PC-3 (cell line): ENCODE measurements at regions not wholly inside any gene's neighbourhood (a gene's known extent, or its start where the extent isn't known, plus 50 kb on each side); places are given as distances from the start of the nearest gene placed in this dataset.

Experiments
- ATAC-seq: fragments of 200-7000 bp; cut with Tn5 transposase; 2 replicates; pipeline ENCODE4 v1.9.1; 2020; ENCODE audit warnings: mild to moderate bottlenecking, moderate library complexity
- BruUV-seq: library from RNA; stranded (reverse); fragments of 400-500 nt; replicated peaks from 2 replicates; lab custom pipeline; 2021; lab: Mats Ljungman, UMichigan
- CTCF ChIA-PET: fragments of 300-600 bp; sonication (Branson Sonifier 250); formaldehyde crosslinking; loops from one replicate; lab custom pipeline; 2022; ENCODE audit warnings: antibody characterized with exemption; lab: Charles Lee
- POLR2A ChIA-PET: fragments of 300-600 bp; sonication (Branson Sonifier 250); formaldehyde crosslinking; loops from one replicate; lab custom pipeline; 2022; ENCODE audit warnings: antibody characterized with exemption; ENCODE audit not compliant: unreplicated experiment; lab: Charles Lee
- DNase-seq: peaks from one replicate; pipeline ENCODE4 v3.0.0-alpha.2; 2015
- H2AFZ ChIP-seq: fragments of 300-600 bp; sonication (generic); 2 replicates; pipeline ENCODE4 v1.6.0; 2016; ENCODE audit warnings: antibody characterized with exemption, low read length
- H3F3A ChIP-seq: fragments of 300-600 bp; sonication (generic); one replicate; pipeline ENCODE4 v1.6.0; 2017; ENCODE audit warnings: antibody characterized with exemption, low read length, control low read depth, mild to moderate bottlenecking; ENCODE audit not compliant: unreplicated experiment
- H3K27ac ChIP-seq: fragments of 300-600 bp; sonication (generic); 2 replicates; pipeline ENCODE4 v1.5.1; 2016; ENCODE audit warnings: mild to moderate bottlenecking, low read length
- H3K27me3 ChIP-seq: fragments of 300-600 bp; sonication (generic); 2 replicates; pipeline ENCODE4 v1.6.1; 2016; ENCODE audit warnings: low read length, mixed read lengths
- H3K36me3 ChIP-seq: fragments of 300-600 bp; sonication (generic); 2 replicates; pipeline ENCODE4 v1.6.1; 2016; ENCODE audit warnings: low read depth, mixed run types, low read length, mixed read lengths
- H3K4me1 ChIP-seq: fragments of 300-600 bp; sonication (generic); 2 replicates; pipeline ENCODE4 v1.5.1; 2016; ENCODE audit warnings: low read length; ENCODE audit not compliant: insufficient read depth
- H3K4me2 ChIP-seq: fragments of 300-600 bp; sonication (generic); 2 replicates; pipeline ENCODE4 v1.6.0; 2016; ENCODE audit warnings: low read length
- H3K4me3 ChIP-seq: fragments of 300-600 bp; sonication (generic); 2 replicates; pipeline ENCODE4 v1.5.1; 2016; ENCODE audit warnings: mild to moderate bottlenecking, low read length, mixed read lengths
- H3K79me2 ChIP-seq: fragments of 300-600 bp; sonication (generic); 2 replicates; pipeline ENCODE4 v1.6.1; 2017; ENCODE audit warnings: low read length, mixed read lengths
- H3K9ac ChIP-seq: fragments of 300-600 bp; sonication (generic); 2 replicates; pipeline ENCODE4 v1.6.0; 2016; ENCODE audit warnings: mild to moderate bottlenecking, low read length
- H3K9me2 ChIP-seq: fragments of 300-600 bp; sonication (generic); replicated peaks from 2 replicates; pipeline ENCODE4 v1.6.1; 2016; ENCODE audit warnings: mixed run types, low read length, mixed read lengths
- H3K9me3 ChIP-seq: fragments of 300-600 bp; sonication (generic); 2 replicates; pipeline ENCODE4 v1.6.1; 2016; ENCODE audit warnings: low read length, mixed read lengths
- H4K20me1 ChIP-seq: fragments of 300-600 bp; sonication (generic); 2 replicates; pipeline ENCODE4 v1.6.1; 2016; ENCODE audit warnings: low read length, mixed read lengths
- EZH2 ChIP-seq: fragments of 300-600 bp; sonication (generic); IDR thresholded peaks from one replicate; pipeline ENCODE4 v1.6.1; 2017; ENCODE audit warnings: antibody characterized with exemption, mild to moderate bottlenecking, low read length; ENCODE audit not compliant: unreplicated experiment
- EZH2phosphoT487 ChIP-seq: fragments of 300-600 bp; sonication (generic); IDR thresholded peaks from 2 replicates; pipeline ENCODE4 v1.6.1; 2018; ENCODE audit warnings: mild to moderate bottlenecking, antibody characterized with exemption, low read length, borderline replicate concordance
- intact Hi-C: fragments of 100-400 bp; cut with micrococcal nuclease; formaldehyde crosslinking; loops from 2 replicates; pipeline ENCODE4 v1.9.0; 2023
- TF ChIP-seq, protein P1 (sequence below): fragments of 300-600 bp; sonication (generic); conservative IDR thresholded peaks from 2 replicates; pipeline ENCODE4 v1.5.1; 2017; ENCODE audit warnings: antibody characterized with exemption, low read depth, mild to moderate bottlenecking, low read length

DNA sequence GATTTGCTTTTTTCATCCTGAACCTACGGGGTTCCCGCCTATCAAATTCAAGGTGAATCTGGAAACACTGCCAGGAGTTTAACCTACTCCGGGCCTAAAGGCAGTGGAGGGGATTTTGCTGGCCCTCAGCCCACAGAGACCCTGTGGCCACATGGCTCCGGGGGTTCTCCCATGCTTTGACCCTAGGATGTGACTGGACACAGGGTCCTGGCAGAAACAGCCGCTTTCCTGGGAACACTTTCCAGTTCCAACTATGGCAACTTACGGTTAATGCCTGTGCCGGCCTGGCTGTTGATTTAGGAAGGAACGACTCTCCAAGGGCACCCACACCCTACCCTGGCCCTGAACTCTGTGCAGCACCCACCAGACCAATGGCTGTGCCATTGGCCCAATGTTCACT lies 141.7 kb upstream of the RPS6KA2 start:
- Histone ChIP-seq H3K9me2 (no peaks in the 10 kb centered on the region), H3K9ac (no peak overlapping the region), H3K9me3 (no peaks in the 10 kb centered on the region), H3K4me3 (no peak overlapping the region), H2AFZ (no peak overlapping the region), H3K79me2 (no peaks in the 10 kb centered on the region), H3K27me3 (no peaks in the 10 kb centered on the region), H3F3A (no peaks in the 10 kb centered on the region), H3K4me1 (no peaks in the 10 kb centered on the region), H4K20me1 (no peaks in the 10 kb centered on the region), H3K36me3 (no peaks in the 10 kb centered on the region), H3K27ac (no peak overlapping the region), H3K4me2 (no peak overlapping the region)
- DNase-seq (no peak), ATAC-seq (no peak)
- CTCF ChIA-PET: no interaction called here
- intact Hi-C loops: loop anchor here (5.0 kb wide), 1 partner anchor 251 kb away; no protein-coding TSS in a partner anchor
- POLR2A ChIA-PET: no interaction called here
- no TSS peak for BruUV-seq
- TF ChIP-seq EZH2phosphoT487 (no peak), EZH2 (no peak)
- TF ChIP-seq, protein P1, sequence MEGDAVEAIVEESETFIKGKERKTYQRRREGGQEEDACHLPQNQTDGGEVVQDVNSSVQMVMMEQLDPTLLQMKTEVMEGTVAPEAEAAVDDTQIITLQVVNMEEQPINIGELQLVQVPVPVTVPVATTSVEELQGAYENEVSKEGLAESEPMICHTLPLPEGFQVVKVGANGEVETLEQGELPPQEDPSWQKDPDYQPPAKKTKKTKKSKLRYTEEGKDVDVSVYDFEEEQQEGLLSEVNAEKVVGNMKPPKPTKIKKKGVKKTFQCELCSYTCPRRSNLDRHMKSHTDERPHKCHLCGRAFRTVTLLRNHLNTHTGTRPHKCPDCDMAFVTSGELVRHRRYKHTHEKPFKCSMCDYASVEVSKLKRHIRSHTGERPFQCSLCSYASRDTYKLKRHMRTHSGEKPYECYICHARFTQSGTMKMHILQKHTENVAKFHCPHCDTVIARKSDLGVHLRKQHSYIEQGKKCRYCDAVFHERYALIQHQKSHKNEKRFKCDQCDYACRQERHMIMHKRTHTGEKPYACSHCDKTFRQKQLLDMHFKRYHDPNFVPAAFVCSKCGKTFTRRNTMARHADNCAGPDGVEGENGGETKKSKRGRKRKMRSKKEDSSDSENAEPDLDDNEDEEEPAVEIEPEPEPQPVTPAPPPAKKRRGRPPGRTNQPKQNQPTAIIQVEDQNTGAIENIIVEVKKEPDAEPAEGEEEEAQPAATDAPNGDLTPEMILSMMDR: no peak

DNA sequence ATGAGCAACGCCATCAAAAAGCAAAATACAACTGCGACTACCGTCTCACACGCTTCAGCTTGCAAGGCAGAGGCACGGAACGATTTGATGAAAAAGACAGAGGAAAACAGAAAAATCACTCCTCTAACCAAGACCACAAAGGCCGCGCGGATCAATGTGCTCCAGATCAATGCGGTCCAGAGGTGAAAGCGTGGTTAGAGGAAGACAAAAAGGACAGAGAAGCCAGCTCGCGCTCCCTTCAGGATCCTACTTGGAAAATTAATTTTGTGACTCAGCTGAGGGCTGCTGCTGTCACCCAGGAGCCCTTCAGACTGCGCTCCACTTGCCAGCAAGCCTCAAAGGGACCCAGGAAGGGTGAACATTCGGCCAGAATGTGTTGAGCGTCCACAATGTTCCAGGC lies 140.2 kb upstream of the RPS6KA2 start:
- H3K4me2 ChIP-seq: no peak overlapping the region
- BruUV-seq: no TSS peak
- no peak overlapping the region for H3K4me3 ChIP-seq
- ChIA-PET POLR2A (no interaction called here), CTCF (no interaction called here)
- no peak overlapping the region for H3K27ac ChIP-seq
- H3K27me3 ChIP-seq: no peaks in the 10 kb centered on the region
- H4K20me1 ChIP-seq: no peaks in the 10 kb centered on the region
- H3K9me2 ChIP-seq: no peaks in the 10 kb centered on the region
- DNase-seq (no peak), ATAC-seq (no peak)
- no peaks in the 10 kb centered on the region for H3K9me3 ChIP-seq
- no peak overlapping the region for H2AFZ ChIP-seq
- no peaks in the 10 kb centered on the region for H3F3A ChIP-seq
- no peaks in the 10 kb centered on the region for H3K36me3 ChIP-seq
- intact Hi-C loops: loop anchor here (5.0 kb wide), 1 partner anchor 250 kb away; no protein-coding TSS in a partner anchor
- no peaks in the 10 kb centered on the region for H3K4me1 ChIP-seq
- no peaks in the 10 kb centered on the region for H3K79me2 ChIP-seq
- TF ChIP-seq EZH2phosphoT487 (no peak), EZH2 (no peak)
- TF ChIP-seq, protein P1: no peak
- no peak overlapping the region for H3K9ac ChIP-seq

DNA sequence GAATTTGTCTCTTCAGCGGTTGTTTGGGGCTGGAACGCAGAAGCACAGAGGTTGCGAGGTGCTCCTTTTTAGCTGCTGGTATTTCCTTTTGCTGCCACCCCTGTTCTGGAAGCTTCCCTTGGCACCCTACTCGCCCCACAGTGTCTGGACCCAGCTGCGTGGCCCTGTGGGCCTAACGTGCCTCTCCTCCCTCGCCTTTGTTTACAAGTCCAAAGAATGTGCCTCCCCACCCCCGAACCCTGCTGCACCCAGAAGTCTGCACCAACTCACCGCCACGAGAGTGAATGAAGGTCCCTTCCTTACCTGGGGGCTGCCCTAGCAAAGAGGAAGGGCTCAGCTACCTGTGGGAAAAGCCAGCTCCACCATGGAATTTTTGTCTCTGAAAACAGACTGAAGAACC lies 139.7 kb upstream of the RPS6KA2 start:
- intact Hi-C loops: loop anchor here (5.0 kb wide), 1 partner anchor 249 kb away; no protein-coding TSS in a partner anchor
- Histone ChIP-seq H4K20me1 (no peaks in the 10 kb centered on the region), H3K4me1 (no peaks in the 10 kb centered on the region), H3K4me3 (no peak overlapping the region), H3K79me2 (no peaks in the 10 kb centered on the region), H3K27me3 (no peaks in the 10 kb centered on the region), H3K9me3 (no peaks in the 10 kb centered on the region), H3K9ac (no peak overlapping the region), H3F3A (no peaks in the 10 kb centered on the region), H3K4me2 (no peak overlapping the region), H3K27ac (no peak overlapping the region), H2AFZ (no peak overlapping the region), H3K9me2 (no peaks in the 10 kb centered on the region), H3K36me3 (no peaks in the 10 kb centered on the region)
- ATAC-seq (no peak), DNase-seq (no peak)
- TF ChIP-seq EZH2phosphoT487 (no peak), EZH2 (no peak)
- TF ChIP-seq, protein P1: no peak
- BruUV-seq: no TSS peak
- ChIA-PET POLR2A (no interaction called here), CTCF (interaction anchor here (0.6 kb wide), 1 partner anchor 59 kb away, joined by 3 read pairs; no protein-coding TSS in a partner anchor)
